HL-60 (cell line): ENCODE measurements at regions not wholly inside any gene's neighbourhood (a gene's known extent, or its start where the extent isn't known, plus 50 kb on each side); places are given as distances from the start of the nearest gene placed in this dataset.

Experiments
- CTCF ChIP-seq: IDR thresholded peaks from one replicate; pipeline ENCODE4 v1.5.1; 2011; ENCODE audit warnings: low read length, control low read depth, inconsistent platforms; ENCODE audit not compliant: insufficient read depth
- POLR2AphosphoS5 ChIP-seq: IDR thresholded peaks from 2 replicates; pipeline ENCODE4 v1.6.1; 2012; ENCODE audit warnings: low read depth
- REST ChIP-seq: IDR thresholded peaks from 2 replicates; pipeline ENCODE4 v1.6.1; 2012; ENCODE audit warnings: low read depth; ENCODE audit not compliant: insufficient replicate concordance
- SPI1 ChIP-seq: IDR thresholded peaks from 2 replicates; pipeline ENCODE4 v1.6.1; 2012; ENCODE audit warnings: low read depth, mild to moderate bottlenecking, borderline replicate concordance

- TF ChIP-seq CTCF (no peak), POLR2AphosphoS5 (no peak), REST (peak; percentile 99), SPI1 (no peak)
Measured at GRCh38 chr3:10594915-10595314, 89.5 kb upstream of the ATP2B2 start.
